ENCODE measurements at regions not wholly inside any gene's neighbourhood (a gene's known extent, or its start where the extent isn't known, plus 50 kb on each side); places are given as distances from the start of the nearest gene placed in this dataset.

DNA sequence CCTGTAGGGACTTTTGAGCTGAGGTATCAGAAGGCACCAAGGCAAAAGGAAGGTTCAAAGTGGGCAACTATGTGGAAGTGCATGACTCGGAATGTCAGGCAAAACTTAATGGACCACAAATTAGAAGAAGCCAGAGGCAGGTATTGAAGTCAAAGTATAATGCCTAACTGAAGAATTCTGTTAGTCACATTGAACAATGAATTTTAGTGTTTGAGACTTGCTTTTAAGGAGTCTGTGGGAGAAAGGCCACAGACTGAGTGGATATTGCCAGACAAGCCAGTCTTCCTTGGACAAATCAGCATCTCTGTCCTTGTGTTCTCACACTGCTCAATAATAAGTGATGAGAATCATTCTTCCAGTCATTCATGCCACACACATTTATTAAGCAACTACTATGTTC, 498.9 kb downstream of the STK39 start:
- TF ChIP-seq, protein P1, sequence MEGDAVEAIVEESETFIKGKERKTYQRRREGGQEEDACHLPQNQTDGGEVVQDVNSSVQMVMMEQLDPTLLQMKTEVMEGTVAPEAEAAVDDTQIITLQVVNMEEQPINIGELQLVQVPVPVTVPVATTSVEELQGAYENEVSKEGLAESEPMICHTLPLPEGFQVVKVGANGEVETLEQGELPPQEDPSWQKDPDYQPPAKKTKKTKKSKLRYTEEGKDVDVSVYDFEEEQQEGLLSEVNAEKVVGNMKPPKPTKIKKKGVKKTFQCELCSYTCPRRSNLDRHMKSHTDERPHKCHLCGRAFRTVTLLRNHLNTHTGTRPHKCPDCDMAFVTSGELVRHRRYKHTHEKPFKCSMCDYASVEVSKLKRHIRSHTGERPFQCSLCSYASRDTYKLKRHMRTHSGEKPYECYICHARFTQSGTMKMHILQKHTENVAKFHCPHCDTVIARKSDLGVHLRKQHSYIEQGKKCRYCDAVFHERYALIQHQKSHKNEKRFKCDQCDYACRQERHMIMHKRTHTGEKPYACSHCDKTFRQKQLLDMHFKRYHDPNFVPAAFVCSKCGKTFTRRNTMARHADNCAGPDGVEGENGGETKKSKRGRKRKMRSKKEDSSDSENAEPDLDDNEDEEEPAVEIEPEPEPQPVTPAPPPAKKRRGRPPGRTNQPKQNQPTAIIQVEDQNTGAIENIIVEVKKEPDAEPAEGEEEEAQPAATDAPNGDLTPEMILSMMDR (IDR thresholded peaks at IDR 0.05; ENCODE audit: borderline replicate concordance, extremely low read depth, low read length, poor library complexity, severe bottlenecking), result no peak
- no peak for TF ChIP-seq EZH2 (IDR thresholded peaks at IDR 0.05; ENCODE audit: borderline replicate concordance, low read depth, low read length, severe bottlenecking)
